PC-3 (cell line): ENCODE measurements at regions not wholly inside any gene's neighbourhood (a gene's known extent, or its start where the extent isn't known, plus 50 kb on each side); places are given as distances from the start of the nearest gene placed in this dataset.

Experiments
- ATAC-seq: fragments of 200-7000 bp; cut with Tn5 transposase; 2 replicates; pipeline ENCODE4 v1.9.1; 2020; ENCODE audit warnings: mild to moderate bottlenecking, moderate library complexity
- BruUV-seq: library from RNA; stranded (reverse); fragments of 400-500 nt; replicated peaks from 2 replicates; lab custom pipeline; 2021; lab: Mats Ljungman, UMichigan
- CTCF ChIA-PET: fragments of 300-600 bp; sonication (Branson Sonifier 250); formaldehyde crosslinking; loops from one replicate; lab custom pipeline; 2022; ENCODE audit warnings: antibody characterized with exemption; lab: Charles Lee
- POLR2A ChIA-PET: fragments of 300-600 bp; sonication (Branson Sonifier 250); formaldehyde crosslinking; loops from one replicate; lab custom pipeline; 2022; ENCODE audit warnings: antibody characterized with exemption; ENCODE audit not compliant: unreplicated experiment; lab: Charles Lee
- DNase-seq: peaks from one replicate; pipeline ENCODE4 v3.0.0-alpha.2; 2015
- H2AFZ ChIP-seq: fragments of 300-600 bp; sonication (generic); 2 replicates; pipeline ENCODE4 v1.6.0; 2016; ENCODE audit warnings: antibody characterized with exemption, low read length
- H3F3A ChIP-seq: fragments of 300-600 bp; sonication (generic); one replicate; pipeline ENCODE4 v1.6.0; 2017; ENCODE audit warnings: antibody characterized with exemption, low read length, control low read depth, mild to moderate bottlenecking; ENCODE audit not compliant: unreplicated experiment
- H3K27ac ChIP-seq: fragments of 300-600 bp; sonication (generic); 2 replicates; pipeline ENCODE4 v1.5.1; 2016; ENCODE audit warnings: mild to moderate bottlenecking, low read length
- H3K27me3 ChIP-seq: fragments of 300-600 bp; sonication (generic); 2 replicates; pipeline ENCODE4 v1.6.1; 2016; ENCODE audit warnings: low read length, mixed read lengths
- H3K36me3 ChIP-seq: fragments of 300-600 bp; sonication (generic); 2 replicates; pipeline ENCODE4 v1.6.1; 2016; ENCODE audit warnings: low read depth, mixed run types, low read length, mixed read lengths
- H3K4me1 ChIP-seq: fragments of 300-600 bp; sonication (generic); 2 replicates; pipeline ENCODE4 v1.5.1; 2016; ENCODE audit warnings: low read length; ENCODE audit not compliant: insufficient read depth
- H3K4me2 ChIP-seq: fragments of 300-600 bp; sonication (generic); 2 replicates; pipeline ENCODE4 v1.6.0; 2016; ENCODE audit warnings: low read length
- H3K4me3 ChIP-seq: fragments of 300-600 bp; sonication (generic); 2 replicates; pipeline ENCODE4 v1.5.1; 2016; ENCODE audit warnings: mild to moderate bottlenecking, low read length, mixed read lengths
- H3K79me2 ChIP-seq: fragments of 300-600 bp; sonication (generic); 2 replicates; pipeline ENCODE4 v1.6.1; 2017; ENCODE audit warnings: low read length, mixed read lengths
- H3K9ac ChIP-seq: fragments of 300-600 bp; sonication (generic); 2 replicates; pipeline ENCODE4 v1.6.0; 2016; ENCODE audit warnings: mild to moderate bottlenecking, low read length
- H3K9me2 ChIP-seq: fragments of 300-600 bp; sonication (generic); replicated peaks from 2 replicates; pipeline ENCODE4 v1.6.1; 2016; ENCODE audit warnings: mixed run types, low read length, mixed read lengths
- H3K9me3 ChIP-seq: fragments of 300-600 bp; sonication (generic); 2 replicates; pipeline ENCODE4 v1.6.1; 2016; ENCODE audit warnings: low read length, mixed read lengths
- H4K20me1 ChIP-seq: fragments of 300-600 bp; sonication (generic); 2 replicates; pipeline ENCODE4 v1.6.1; 2016; ENCODE audit warnings: low read length, mixed read lengths
- EZH2 ChIP-seq: fragments of 300-600 bp; sonication (generic); IDR thresholded peaks from one replicate; pipeline ENCODE4 v1.6.1; 2017; ENCODE audit warnings: antibody characterized with exemption, mild to moderate bottlenecking, low read length; ENCODE audit not compliant: unreplicated experiment
- EZH2phosphoT487 ChIP-seq: fragments of 300-600 bp; sonication (generic); IDR thresholded peaks from 2 replicates; pipeline ENCODE4 v1.6.1; 2018; ENCODE audit warnings: mild to moderate bottlenecking, antibody characterized with exemption, low read length, borderline replicate concordance
- intact Hi-C: fragments of 100-400 bp; cut with micrococcal nuclease; formaldehyde crosslinking; loops from 2 replicates; pipeline ENCODE4 v1.9.0; 2023
- TF ChIP-seq, protein P1 (sequence below): fragments of 300-600 bp; sonication (generic); conservative IDR thresholded peaks from 2 replicates; pipeline ENCODE4 v1.5.1; 2017; ENCODE audit warnings: antibody characterized with exemption, low read depth, mild to moderate bottlenecking, low read length

DNA sequence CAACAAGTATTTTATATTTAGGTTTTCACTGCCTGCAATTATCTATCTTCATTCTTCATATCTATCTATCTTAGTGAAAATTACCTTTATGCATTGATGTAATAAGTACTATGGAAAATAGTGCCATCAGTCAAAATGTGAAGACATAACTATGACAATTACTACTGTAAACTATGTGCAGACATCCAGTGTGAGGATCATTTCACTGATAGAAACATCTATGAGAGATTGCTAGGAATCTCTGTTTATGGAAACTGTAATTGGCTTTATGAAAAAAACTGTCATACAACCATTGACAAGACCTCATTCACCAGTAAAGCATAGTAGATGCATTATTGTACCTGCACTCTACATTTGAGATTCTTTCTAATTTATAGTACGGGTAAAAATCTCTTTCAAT is 401.0 kb downstream of the PMP22 start:
- Histone ChIP-seq H3K27ac (no peak overlapping the region), H3F3A (no peaks in the 10 kb centered on the region), H3K9ac (no peak overlapping the region), H3K9me2 (no peaks in the 10 kb centered on the region; the same call in 1 of the 2 replicates), H4K20me1 (no peaks in the 10 kb centered on the region), H3K79me2 (no peaks in the 10 kb centered on the region), H2AFZ (no peak overlapping the region), H3K36me3 (no peaks in the 10 kb centered on the region), H3K27me3 (peaks cover 55% of the 10 kb centered on the region), H3K4me1 (no peaks in the 10 kb centered on the region), H3K9me3 (no peaks in the 10 kb centered on the region), H3K4me3 (no peak overlapping the region), H3K4me2 (no peak overlapping the region)
- no TSS peak for BruUV-seq
- ChIA-PET CTCF (no interaction called here), POLR2A (no interaction called here)
- intact Hi-C loops, result no loop called here
- no peak for ATAC-seq
- no peak for DNase-seq
- TF ChIP-seq EZH2 (no peak), EZH2phosphoT487 (no peak)
- TF ChIP-seq, protein P1, sequence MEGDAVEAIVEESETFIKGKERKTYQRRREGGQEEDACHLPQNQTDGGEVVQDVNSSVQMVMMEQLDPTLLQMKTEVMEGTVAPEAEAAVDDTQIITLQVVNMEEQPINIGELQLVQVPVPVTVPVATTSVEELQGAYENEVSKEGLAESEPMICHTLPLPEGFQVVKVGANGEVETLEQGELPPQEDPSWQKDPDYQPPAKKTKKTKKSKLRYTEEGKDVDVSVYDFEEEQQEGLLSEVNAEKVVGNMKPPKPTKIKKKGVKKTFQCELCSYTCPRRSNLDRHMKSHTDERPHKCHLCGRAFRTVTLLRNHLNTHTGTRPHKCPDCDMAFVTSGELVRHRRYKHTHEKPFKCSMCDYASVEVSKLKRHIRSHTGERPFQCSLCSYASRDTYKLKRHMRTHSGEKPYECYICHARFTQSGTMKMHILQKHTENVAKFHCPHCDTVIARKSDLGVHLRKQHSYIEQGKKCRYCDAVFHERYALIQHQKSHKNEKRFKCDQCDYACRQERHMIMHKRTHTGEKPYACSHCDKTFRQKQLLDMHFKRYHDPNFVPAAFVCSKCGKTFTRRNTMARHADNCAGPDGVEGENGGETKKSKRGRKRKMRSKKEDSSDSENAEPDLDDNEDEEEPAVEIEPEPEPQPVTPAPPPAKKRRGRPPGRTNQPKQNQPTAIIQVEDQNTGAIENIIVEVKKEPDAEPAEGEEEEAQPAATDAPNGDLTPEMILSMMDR, result no peak

DNA sequence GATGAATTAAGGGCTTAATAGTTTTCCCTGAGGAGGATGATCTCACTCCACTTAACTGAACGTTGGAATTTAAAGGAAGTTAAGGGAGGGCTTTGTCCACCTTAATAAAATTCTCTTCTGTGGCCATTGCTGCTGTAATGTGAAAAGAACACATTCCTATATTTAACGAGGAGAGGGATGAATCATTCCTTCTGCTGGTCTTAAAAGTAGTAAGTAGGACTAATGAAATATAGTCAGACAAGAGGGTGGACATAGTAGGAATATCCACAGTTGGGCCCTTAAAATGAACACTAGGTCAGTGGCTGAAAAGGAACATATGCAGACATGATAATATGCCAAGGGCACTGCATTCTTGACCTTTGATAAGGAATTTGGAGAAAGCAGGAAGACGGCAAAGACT is 405.6 kb downstream of the PMP22 start:
- Histone ChIP-seq H3K9ac (no peak overlapping the region), H3F3A (no peaks in the 10 kb centered on the region), H3K4me2 (no peak overlapping the region), H3K9me2 (no peaks in the 10 kb centered on the region), H3K4me3 (no peak overlapping the region), H3K4me1 (no peaks in the 10 kb centered on the region), H3K79me2 (no peaks in the 10 kb centered on the region), H3K27me3 (peaks cover 34% of the 10 kb centered on the region), H3K27ac (no peak overlapping the region), H3K9me3 (no peaks in the 10 kb centered on the region), H2AFZ (no peak overlapping the region), H4K20me1 (no peaks in the 10 kb centered on the region), H3K36me3 (no peaks in the 10 kb centered on the region)
- intact Hi-C loops, result no loop called here
- no peak for TF ChIP-seq EZH2
- TF ChIP-seq, protein P1, result no peak
- TF ChIP-seq EZH2phosphoT487, result no peak
- DNase-seq, result no peak
- ChIA-PET CTCF (no interaction called here), POLR2A (no interaction called here)
- no TSS peak for BruUV-seq
- no peak for ATAC-seq

DNA sequence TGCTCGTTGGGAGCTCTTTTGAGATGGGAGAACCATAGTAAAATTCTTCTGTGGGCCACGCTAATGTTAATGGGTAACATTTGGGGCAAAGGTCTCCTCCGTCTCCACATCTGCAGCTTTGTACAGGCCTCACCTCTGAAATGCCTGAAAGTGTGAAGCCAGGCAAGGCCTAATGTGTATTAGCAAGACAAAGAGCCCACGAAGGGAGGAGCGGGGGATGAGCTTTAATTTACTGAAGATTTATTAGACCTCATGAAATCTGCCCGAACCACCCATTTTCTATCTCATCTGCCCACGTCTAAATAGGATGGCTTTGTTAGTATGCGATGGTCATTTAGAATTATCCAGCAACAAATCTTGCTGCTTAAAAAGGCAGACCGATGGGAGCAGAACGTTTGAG is 408.9 kb downstream of the PMP22 start:
- no peaks in the 10 kb centered on the region for H3F3A ChIP-seq
- ATAC-seq (no peak), DNase-seq (no peak)
- no peaks in the 10 kb centered on the region for H3K36me3 ChIP-seq
- H4K20me1 ChIP-seq, result no peaks in the 10 kb centered on the region
- no peaks in the 10 kb centered on the region for H3K4me1 ChIP-seq
- no peak overlapping the region for H3K4me2 ChIP-seq
- H3K79me2 ChIP-seq, result no peaks in the 10 kb centered on the region
- H3K27me3 ChIP-seq, result peaks cover 29% of the 10 kb centered on the region
- H3K9me2 ChIP-seq, result no peaks in the 10 kb centered on the region
- H3K9ac ChIP-seq, result no peak overlapping the region
- H2AFZ ChIP-seq, result no peak overlapping the region
- no TSS peak for BruUV-seq
- CTCF ChIA-PET, result no interaction called here
- no peak overlapping the region for H3K27ac ChIP-seq
- intact Hi-C loops, result no loop called here
- no peaks in the 10 kb centered on the region for H3K9me3 ChIP-seq
- no peak overlapping the region for H3K4me3 ChIP-seq
- POLR2A ChIA-PET, result no interaction called here
- no peak for TF ChIP-seq EZH2phosphoT487
- no peak for TF ChIP-seq EZH2
- TF ChIP-seq, protein P1, result no peak
